ENCODE measurements at regions not wholly inside any gene's neighbourhood (a gene's known extent, or its start where the extent isn't known, plus 50 kb on each side); places are given as distances from the start of the nearest gene placed in this dataset.
"Not testable (repeated sequence)": the region's sequence is repeated elsewhere in the genome, so short reads cannot be mapped to it uniquely, and the experiment has no call there.

GRCh38 chr3:153221748-153222162, 59.7 kb downstream of the RAP2B start:
- Mint-ChIP-seq H3K27ac (peak overlapping the region; percentile 94), H3K4me3 (peak overlapping the region; percentile 79), H3K9me3 (peaks cover 17% of the 10 kb centered on the region), H3K4me1 (ENCODE audit: low read depth) (peaks cover 49% of the 10 kb centered on the region), H3K36me3 (ENCODE audit: low read depth) (peaks cover 20% of the 10 kb centered on the region), H3K27me3 (ENCODE audit: low read depth) (no peaks in the 10 kb centered on the region)
- peak; percentile 71 for DNase-seq (ENCODE audit: low spot score)

DNA sequence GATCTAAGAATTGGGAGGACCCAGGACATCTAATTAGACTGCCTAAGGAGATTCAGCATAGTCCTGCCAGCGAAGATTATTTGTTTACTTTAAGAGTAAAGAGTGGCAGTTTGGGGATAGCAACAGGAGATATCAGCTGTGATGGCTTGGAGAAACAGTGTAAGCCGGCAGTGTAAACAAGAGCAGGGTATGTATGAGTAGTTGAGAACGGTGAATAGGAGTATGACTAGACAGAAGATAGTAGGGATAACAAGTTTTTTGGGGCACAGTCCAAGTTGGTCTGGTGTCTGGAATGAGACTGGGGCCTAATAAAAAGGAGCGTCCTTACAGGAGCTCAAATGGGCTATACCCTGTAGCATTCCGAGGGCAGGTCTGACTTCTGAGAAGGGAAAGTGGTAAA, 64.9 kb downstream of the RAP2B start:
- DNase-seq (ENCODE audit: low spot score); H3K27ac Mint-ChIP-seq; H3K36me3 Mint-ChIP-seq (ENCODE audit: low read depth); H3K27me3 Mint-ChIP-seq (ENCODE audit: low read depth); H3K4me3 Mint-ChIP-seq; H3K9me3 Mint-ChIP-seq: not testable (repeated sequence)
- H3K4me1 Mint-ChIP-seq (ENCODE audit: low read depth), result peaks cover 12% of the 10 kb centered on the region

DNA sequence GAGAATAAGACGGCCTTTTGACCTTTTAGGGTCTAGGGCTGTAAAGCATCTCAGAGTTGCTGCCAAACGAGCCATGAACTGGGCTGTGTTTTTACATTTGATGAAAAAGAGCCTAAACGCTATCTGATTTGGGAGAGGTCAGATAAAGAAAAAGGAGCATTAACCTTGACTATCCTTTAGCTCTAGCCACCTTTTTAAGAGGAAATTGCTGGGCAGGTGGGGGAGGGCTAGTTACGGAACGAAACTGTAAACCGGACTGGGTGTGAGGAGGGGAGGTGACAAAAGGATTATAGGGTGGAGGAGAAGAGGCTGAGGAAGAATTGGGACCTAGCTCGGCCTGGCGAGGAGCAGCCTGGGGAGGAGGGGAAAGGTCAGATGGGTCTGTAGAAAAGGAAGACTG, 68.4 kb downstream of the RAP2B start:
- not testable (repeated sequence) for H3K4me3 Mint-ChIP-seq; H3K36me3 Mint-ChIP-seq (ENCODE audit: low read depth); H3K27ac Mint-ChIP-seq; H3K27me3 Mint-ChIP-seq (ENCODE audit: low read depth); H3K4me1 Mint-ChIP-seq (ENCODE audit: low read depth); H3K9me3 Mint-ChIP-seq; DNase-seq (ENCODE audit: low spot score)

GRCh38 chr3:153231245-153231644, 69.2 kb downstream of the RAP2B start:
- not testable (repeated sequence) for H3K36me3 Mint-ChIP-seq (ENCODE audit: low read depth); H3K27me3 Mint-ChIP-seq (ENCODE audit: low read depth); H3K27ac Mint-ChIP-seq; H3K4me3 Mint-ChIP-seq; DNase-seq (ENCODE audit: low spot score); H3K4me1 Mint-ChIP-seq (ENCODE audit: low read depth); H3K9me3 Mint-ChIP-seq

DNA sequence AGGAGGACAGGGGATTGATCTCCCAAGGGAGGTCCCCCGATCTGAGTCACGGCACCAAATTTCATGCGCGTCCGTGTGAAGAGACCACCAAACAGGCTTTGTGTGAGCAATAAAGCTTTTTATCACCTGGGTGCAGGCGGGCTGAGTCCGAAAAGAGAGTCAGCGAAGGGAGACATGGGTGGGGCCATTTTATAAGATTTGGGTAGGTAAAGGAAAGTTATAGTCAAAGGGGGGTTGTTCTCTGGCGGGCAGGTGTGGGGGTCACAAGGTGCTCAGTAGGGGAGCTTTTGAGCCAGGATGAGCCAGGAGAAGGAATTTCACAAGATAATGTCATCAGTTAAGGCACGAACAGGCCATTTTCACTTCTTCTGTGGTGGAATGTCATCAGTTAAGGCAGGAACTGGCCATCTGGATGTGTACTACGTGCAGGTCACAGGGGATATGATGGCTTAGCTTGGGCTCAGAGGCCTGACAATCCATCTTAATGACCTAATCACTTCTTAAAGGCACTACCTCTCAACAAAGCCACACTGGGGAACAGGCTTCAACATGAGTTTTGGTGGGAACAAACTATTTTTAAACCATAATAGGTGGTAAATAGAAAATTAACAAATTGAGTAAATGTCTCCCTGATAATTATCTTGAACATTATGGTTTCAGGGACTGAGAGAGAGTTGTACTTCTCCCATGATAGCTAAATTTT, 70.2 kb downstream of the RAP2B start:
- not testable (repeated sequence) for H3K4me3 Mint-ChIP-seq; DNase-seq (ENCODE audit: low spot score); H3K27me3 Mint-ChIP-seq (ENCODE audit: low read depth); H3K4me1 Mint-ChIP-seq (ENCODE audit: low read depth); H3K36me3 Mint-ChIP-seq (ENCODE audit: low read depth); H3K9me3 Mint-ChIP-seq; H3K27ac Mint-ChIP-seq

DNA sequence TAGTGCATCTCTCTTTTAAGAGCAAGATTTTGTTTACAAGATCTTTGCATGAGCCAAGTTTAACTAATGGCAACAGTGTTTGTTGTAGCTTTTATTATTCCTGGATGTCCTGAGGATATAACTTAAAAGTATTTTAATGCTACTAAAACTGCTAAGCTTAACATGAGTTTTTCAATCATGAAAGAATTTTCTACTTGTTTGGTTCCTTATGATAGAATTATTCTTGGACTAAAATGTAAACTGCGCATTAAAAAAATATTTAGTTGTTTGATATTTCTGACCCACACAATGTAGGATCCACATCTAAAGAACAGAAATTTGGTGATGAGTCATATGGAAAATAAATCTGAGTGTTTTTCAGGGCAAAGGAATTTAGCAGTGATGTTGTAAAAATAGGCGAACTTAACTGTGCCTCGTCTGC, 70.8 kb downstream of the RAP2B start:
- no peak for DNase-seq (ENCODE audit: low spot score)
- H3K4me1 Mint-ChIP-seq (ENCODE audit: low read depth), result no peaks in the 10 kb centered on the region

GRCh38 chr3:153233986-153234385, 72.0 kb downstream of the RAP2B start:
- Mint-ChIP-seq H3K4me1 (ENCODE audit: low read depth) (no peaks in the 10 kb centered on the region), H3K4me3 (no peak overlapping the region), H3K9me3 (no peaks in the 10 kb centered on the region), H3K27ac (no peak overlapping the region), H3K36me3 (ENCODE audit: low read depth) (no peaks in the 10 kb centered on the region), H3K27me3 (ENCODE audit: low read depth) (peaks cover 6% of the 10 kb centered on the region)
- DNase-seq (ENCODE audit: low spot score), result no peak

More for the DNA sequence above, 70.8 kb downstream of the RAP2B start:
- Mint-ChIP-seq H3K27ac (no peak overlapping the region), H3K36me3 (ENCODE audit: low read depth) (no peaks in the 10 kb centered on the region), H3K27me3 (ENCODE audit: low read depth) (peaks cover 6% of the 10 kb centered on the region), H3K9me3 (no peaks in the 10 kb centered on the region), H3K4me3 (no peak overlapping the region)

GRCh38 chr3:153242896-153243295, 80.9 kb downstream of the RAP2B start:
- Mint-ChIP-seq H3K27me3 (ENCODE audit: low read depth) (no peaks in the 10 kb centered on the region), H3K4me3 (no peak overlapping the region), H3K9me3 (peaks cover 8% of the 10 kb centered on the region), H3K36me3 (ENCODE audit: low read depth) (peaks cover 2% of the 10 kb centered on the region), H3K27ac (no peak overlapping the region), H3K4me1 (ENCODE audit: low read depth) (no peaks in the 10 kb centered on the region)
- DNase-seq (ENCODE audit: low spot score), result no peak

DNA sequence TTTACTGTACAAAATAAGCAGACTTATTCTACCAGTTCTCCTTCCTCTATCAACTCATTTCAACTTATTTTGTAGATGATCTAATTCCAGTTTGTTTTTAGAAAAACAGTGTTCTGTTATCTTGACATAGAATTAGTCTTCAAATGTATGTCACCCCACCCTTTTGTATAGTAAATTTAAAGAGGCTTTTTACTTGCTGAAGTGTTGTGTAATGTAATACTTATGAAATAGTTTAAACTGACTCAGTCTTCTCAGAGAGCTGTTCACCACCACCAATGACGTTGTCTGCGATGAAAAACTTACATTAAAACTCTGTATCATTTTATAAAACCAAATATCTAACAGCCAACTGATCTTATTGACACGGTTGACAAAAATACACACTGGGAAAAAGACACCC, 82.9 kb downstream of the RAP2B start:
- Mint-ChIP-seq H3K4me3 (no peak overlapping the region), H3K9me3 (peaks cover 8% of the 10 kb centered on the region), H3K27me3 (ENCODE audit: low read depth) (no peaks in the 10 kb centered on the region), H3K4me1 (ENCODE audit: low read depth) (no peaks in the 10 kb centered on the region), H3K27ac (no peak overlapping the region), H3K36me3 (ENCODE audit: low read depth) (peaks cover 2% of the 10 kb centered on the region)
- DNase-seq (ENCODE audit: low spot score), result no peak

- Mint-ChIP-seq H3K4me1 (ENCODE audit: low read depth) (no peaks in the 10 kb centered on the region), H3K27me3 (ENCODE audit: low read depth) (no peaks in the 10 kb centered on the region), H3K4me3 (no peak overlapping the region), H3K36me3 (ENCODE audit: low read depth) (peaks cover 2% of the 10 kb centered on the region), H3K27ac (no peak overlapping the region), H3K9me3 (peaks cover 8% of the 10 kb centered on the region)
- DNase-seq (ENCODE audit: low spot score), result no peak
These were observed 83.6 kb downstream of the RAP2B start for GRCh38 chr3:153245661-153246060.

GRCh38 chr3:153246331-153246730, 84.3 kb downstream of the RAP2B start:
- Mint-ChIP-seq H3K27ac (no peak overlapping the region), H3K4me3 (no peak overlapping the region), H3K27me3 (ENCODE audit: low read depth) (no peaks in the 10 kb centered on the region), H3K36me3 (ENCODE audit: low read depth) (peaks cover 2% of the 10 kb centered on the region), H3K9me3 (peaks cover 8% of the 10 kb centered on the region), H3K4me1 (ENCODE audit: low read depth) (no peaks in the 10 kb centered on the region)
- DNase-seq (ENCODE audit: low spot score), result no peak

- Mint-ChIP-seq H3K4me3 (no peak overlapping the region), H3K27ac (no peak overlapping the region), H3K27me3 (ENCODE audit: low read depth) (no peaks in the 10 kb centered on the region), H3K36me3 (ENCODE audit: low read depth) (peaks cover 2% of the 10 kb centered on the region), H3K9me3 (peaks cover 8% of the 10 kb centered on the region), H3K4me1 (ENCODE audit: low read depth) (no peaks in the 10 kb centered on the region)
- no peak for DNase-seq (ENCODE audit: low spot score)
These were observed 84.8 kb downstream of the RAP2B start for GRCh38 chr3:153246806-153247205.

- Mint-ChIP-seq H3K36me3 (ENCODE audit: low read depth) (no peaks in the 10 kb centered on the region), H3K27ac (no peak overlapping the region), H3K9me3 (no peaks in the 10 kb centered on the region), H3K4me1 (ENCODE audit: low read depth) (no peaks in the 10 kb centered on the region), H3K4me3 (no peak overlapping the region), H3K27me3 (ENCODE audit: low read depth) (no peaks in the 10 kb centered on the region)
- DNase-seq (ENCODE audit: low spot score), result no peak
These were observed 85.6 kb downstream of the RAP2B start for GRCh38 chr3:153247331-153248330.

- H3K4me1 Mint-ChIP-seq (ENCODE audit: low read depth); H3K9me3 Mint-ChIP-seq; H3K27ac Mint-ChIP-seq; H3K4me3 Mint-ChIP-seq; H3K27me3 Mint-ChIP-seq (ENCODE audit: low read depth); H3K36me3 Mint-ChIP-seq (ENCODE audit: low read depth); DNase-seq (ENCODE audit: low spot score): not testable (repeated sequence)
These were observed 86.8 kb downstream of the RAP2B start for GRCh38 chr3:153248835-153249234.

All from T-helper 2 cell treated with Interferon-gamma antibody and Interleukin-4, amounts not matched to agents 5 μg/mL and 100 μg/mL, for 36 hours (primary cell).